ENCODE measurements at regions not wholly inside any gene's neighbourhood (a gene's known extent, or its start where the extent isn't known, plus 50 kb on each side); places are given as distances from the start of the nearest gene placed in this dataset.

GRCh38 chr4:116099596-116099995 lies 985.8 kb downstream of the TRAM1L1 start:
- no peak for TF ChIP-seq POLR2AphosphoS5 (IDR thresholded peaks at IDR 0.05; ENCODE audit: low read depth, low read length)
- TF ChIP-seq TAF1 (IDR thresholded peaks at IDR 0.05; ENCODE audit: borderline replicate concordance, low read depth, low read length), result no peak
